ENCODE measurements at regions not wholly inside any gene's neighbourhood (a gene's known extent, or its start where the extent isn't known, plus 50 kb on each side); places are given as distances from the start of the nearest gene placed in this dataset.

DNA sequence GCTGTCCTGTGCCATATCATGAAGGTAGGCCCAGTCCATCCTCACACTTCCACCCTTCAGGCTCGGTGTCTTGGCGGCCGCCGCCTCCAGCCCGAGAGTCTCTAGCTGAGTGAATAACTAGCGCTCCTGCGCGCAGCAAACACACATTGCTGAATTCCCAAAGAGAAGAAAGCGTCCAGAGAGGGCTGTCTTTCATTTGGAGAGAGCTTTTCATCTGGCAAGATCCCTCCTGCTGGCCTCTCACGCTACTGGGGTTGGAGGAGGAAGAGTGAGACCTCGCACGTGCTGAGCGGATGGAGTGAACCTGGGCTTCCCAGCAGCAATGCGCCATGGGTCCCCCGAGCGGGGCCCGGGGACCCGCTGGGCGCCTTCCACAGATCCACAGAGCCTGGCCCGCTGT lies 73.2 kb downstream of the NCR2 start:
- TF ChIP-seq, protein P1, sequence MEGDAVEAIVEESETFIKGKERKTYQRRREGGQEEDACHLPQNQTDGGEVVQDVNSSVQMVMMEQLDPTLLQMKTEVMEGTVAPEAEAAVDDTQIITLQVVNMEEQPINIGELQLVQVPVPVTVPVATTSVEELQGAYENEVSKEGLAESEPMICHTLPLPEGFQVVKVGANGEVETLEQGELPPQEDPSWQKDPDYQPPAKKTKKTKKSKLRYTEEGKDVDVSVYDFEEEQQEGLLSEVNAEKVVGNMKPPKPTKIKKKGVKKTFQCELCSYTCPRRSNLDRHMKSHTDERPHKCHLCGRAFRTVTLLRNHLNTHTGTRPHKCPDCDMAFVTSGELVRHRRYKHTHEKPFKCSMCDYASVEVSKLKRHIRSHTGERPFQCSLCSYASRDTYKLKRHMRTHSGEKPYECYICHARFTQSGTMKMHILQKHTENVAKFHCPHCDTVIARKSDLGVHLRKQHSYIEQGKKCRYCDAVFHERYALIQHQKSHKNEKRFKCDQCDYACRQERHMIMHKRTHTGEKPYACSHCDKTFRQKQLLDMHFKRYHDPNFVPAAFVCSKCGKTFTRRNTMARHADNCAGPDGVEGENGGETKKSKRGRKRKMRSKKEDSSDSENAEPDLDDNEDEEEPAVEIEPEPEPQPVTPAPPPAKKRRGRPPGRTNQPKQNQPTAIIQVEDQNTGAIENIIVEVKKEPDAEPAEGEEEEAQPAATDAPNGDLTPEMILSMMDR (IDR thresholded peaks at IDR 0.05 in 8 of 11, conservative IDR thresholded peaks at IDR 0.05 in 3 of 11) = no peak
- TF ChIP-seq POLR2AphosphoS5 (IDR thresholded peaks at IDR 0.05) = no peak
- no peak for TF ChIP-seq POLR2A (IDR thresholded peaks at IDR 0.05)

Measured in spleen (tissue), 7 donors.